ENCODE measurements at regions not wholly inside any gene's neighbourhood (a gene's known extent, or its start where the extent isn't known, plus 50 kb on each side); places are given as distances from the start of the nearest gene placed in this dataset.

GRCh38 chr13:97521726-97522125 is 87.8 kb downstream of the RAP2A start:
- in situ Hi-C loops (cut with MboI) (no loop called here), intact Hi-C loops (cut with micrococcal nuclease; ENCODE audit: unreplicated experiment) (no loop called here)
- Histone ChIP-seq H3K4me1 (ENCODE audit: control insufficient read depth, insufficient read depth, low read length) (no peaks in the 10 kb centered on the region), H3K9ac (ENCODE audit: control insufficient read depth, insufficient read depth, low read length) (no peak overlapping the region), H3K4me2 (ENCODE audit: control insufficient read depth, insufficient read depth) (no peak overlapping the region), H3K4me3 (no peak overlapping the region), H3K9me3 (replicated peaks; ENCODE audit: control insufficient read depth, insufficient read depth, low read length) (no peaks in the 10 kb centered on the region), H3K27me3 (replicated peaks in 1 of 2; ENCODE audit: control insufficient read depth in 2 of 2, insufficient read depth in 2 of 2, low read length in 1 of 2) (no peaks in the 10 kb centered on the region), H2AFZ (ENCODE audit: control insufficient read depth, low read depth, low read length) (no peak overlapping the region), H4K20me1 (ENCODE audit: control insufficient read depth, insufficient read depth) (no peaks in the 10 kb centered on the region), H3K79me2 (ENCODE audit: control insufficient read depth, insufficient read depth, low read length) (no peaks in the 10 kb centered on the region), H3K36me3 (ENCODE audit: control insufficient read depth in 2 of 2, insufficient read depth in 2 of 2, low read length in 1 of 2) (no peaks in the 10 kb centered on the region), H3K27ac (ENCODE audit: control insufficient read depth, insufficient read depth) (no peak overlapping the region)
- FAIRE-seq (no peak), DNase-seq (ENCODE audit: low read depth, low spot score) (no peak), ATAC-seq (no peak)
- ChIA-PET CTCF (interaction anchor here (0.7 kb wide), 1 partner anchor 107 kb away, joined by 3 read pairs; no protein-coding TSS in a partner anchor), RAD21 (ENCODE audit: unreplicated experiment) (no interaction called here), SMC1A (ENCODE audit: uncharacterized antibody, unreplicated experiment) (interaction anchor here (1.9 kb wide), 1 partner anchor 19 kb away, joined by 4 read pairs; no protein-coding TSS in a partner anchor), POLR2A (no interaction called here)
- 0% methylated on average over 2 of the region's 2 CpGs for WGBS (ENCODE audit: insufficient coverage, insufficient replicate concordance, low lambda C conversion rate, missing lambda C conversion rate)
- no TSS peak for BruUV-seq (replicated peaks)
- TF ChIP-seq RFX5 (IDR thresholded peaks at IDR 0.05; ENCODE audit: low read depth, low read length) (peak; percentile 87), CREM (IDR thresholded peaks at IDR 0.05; ENCODE audit: low read depth) (peak; percentile 21; the same call in 1 of the 2 replicates), PML (IDR thresholded peaks at IDR 0.05; ENCODE audit: low read length) (no peak)

- DNase-seq (ENCODE audit: low read depth, low spot score), result no peak
- no peaks in the 10 kb centered on the region for H3K4me1 ChIP-seq (ENCODE audit: control insufficient read depth, insufficient read depth, low read length)
- H3K4me2 ChIP-seq (ENCODE audit: control insufficient read depth, insufficient read depth), result no peak overlapping the region
- POLR2A ChIA-PET, result no interaction called here
- H3K36me3 ChIP-seq (ENCODE audit: control insufficient read depth in 2 of 2, insufficient read depth in 2 of 2, low read length in 1 of 2), result no peaks in the 10 kb centered on the region
- H3K27me3 ChIP-seq (replicated peaks in 1 of 2; ENCODE audit: control insufficient read depth in 2 of 2, insufficient read depth in 2 of 2, low read length in 1 of 2), result no peaks in the 10 kb centered on the region
- SMC1A ChIA-PET (ENCODE audit: uncharacterized antibody, unreplicated experiment), result interaction anchor here (1.9 kb wide), 1 partner anchor 19 kb away, joined by 4 read pairs; no protein-coding TSS in a partner anchor
- no peak overlapping the region for H2AFZ ChIP-seq (ENCODE audit: control insufficient read depth, low read depth, low read length)
- no peak for ATAC-seq
- H3K79me2 ChIP-seq (ENCODE audit: control insufficient read depth, insufficient read depth, low read length), result no peaks in the 10 kb centered on the region
- H3K4me3 ChIP-seq, result no peak overlapping the region
- in situ Hi-C loops (cut with MboI) (no loop called here), intact Hi-C loops (cut with micrococcal nuclease; ENCODE audit: unreplicated experiment) (no loop called here)
- 38% methylated on average over 2 of the region's 2 CpGs for WGBS (ENCODE audit: insufficient coverage, insufficient replicate concordance, low lambda C conversion rate, missing lambda C conversion rate)
- H3K27ac ChIP-seq (ENCODE audit: control insufficient read depth, insufficient read depth), result no peak overlapping the region
- CTCF ChIA-PET, result no interaction called here
- no peaks in the 10 kb centered on the region for H4K20me1 ChIP-seq (ENCODE audit: control insufficient read depth, insufficient read depth)
- no peak for FAIRE-seq
- H3K9me3 ChIP-seq (replicated peaks; ENCODE audit: control insufficient read depth, insufficient read depth, low read length), result no peaks in the 10 kb centered on the region
- no TSS peak for BruUV-seq (replicated peaks)
- TF ChIP-seq TCF12 (IDR thresholded peaks at IDR 0.05; ENCODE audit: low read depth, low read length), result no peak
- no peak for TF ChIP-seq HDGF (IDR thresholded peaks at IDR 0.05)
- no peak for TF ChIP-seq POLR2AphosphoS2 (IDR thresholded peaks at IDR 0.05; ENCODE audit: low read depth, low read length)
- no peak for TF ChIP-seq HDAC6 (IDR thresholded peaks at IDR 0.05; ENCODE audit: unreplicated experiment)
- no peak for TF ChIP-seq RCOR1 (conservative IDR thresholded peaks at IDR 0.05; ENCODE audit: low read depth, low read length)
- no peak for TF ChIP-seq GATAD2B (conservative IDR thresholded peaks at IDR 0.05; ENCODE audit: low read depth)
- TF ChIP-seq IKZF2 (IDR thresholded peaks at IDR 0.05), result no peak
- no peak for TF ChIP-seq CUX1 (IDR thresholded peaks at IDR 0.05; ENCODE audit: insufficient replicate concordance, low read depth, low read length)
- no peak for TF ChIP-seq KLF5 (IDR thresholded peaks at IDR 0.05; ENCODE audit: partially characterized antibody)
- no peak for TF ChIP-seq POU2F2 (IDR thresholded peaks at IDR 0.05; ENCODE audit: borderline replicate concordance, low read depth, low read length)
- no peak for TF ChIP-seq SREBF1 (IDR thresholded peaks at IDR 0.05; ENCODE audit: low read length)
- RAD21 ChIA-PET (ENCODE audit: unreplicated experiment), result no interaction called here
- no peak overlapping the region for H3K9ac ChIP-seq (ENCODE audit: control insufficient read depth, insufficient read depth, low read length)
These were observed 88.3 kb downstream of the RAP2A start for GRCh38 chr13:97522243-97522642.

Data from GM12878 (cell line).